ENCODE measurements at regions not wholly inside any gene's neighbourhood (a gene's known extent, or its start where the extent isn't known, plus 50 kb on each side); places are given as distances from the start of the nearest gene placed in this dataset.

- CTCF ChIA-PET: no interaction called here
- H3K4me1 Mint-ChIP-seq: peaks cover 0 to 4% (median 0%) of the 10 kb centered on the region in 7 donors
Observed at GRCh38 chr12:70149665-70150064, 93.6 kb upstream of the CNOT2 start.

DNA sequence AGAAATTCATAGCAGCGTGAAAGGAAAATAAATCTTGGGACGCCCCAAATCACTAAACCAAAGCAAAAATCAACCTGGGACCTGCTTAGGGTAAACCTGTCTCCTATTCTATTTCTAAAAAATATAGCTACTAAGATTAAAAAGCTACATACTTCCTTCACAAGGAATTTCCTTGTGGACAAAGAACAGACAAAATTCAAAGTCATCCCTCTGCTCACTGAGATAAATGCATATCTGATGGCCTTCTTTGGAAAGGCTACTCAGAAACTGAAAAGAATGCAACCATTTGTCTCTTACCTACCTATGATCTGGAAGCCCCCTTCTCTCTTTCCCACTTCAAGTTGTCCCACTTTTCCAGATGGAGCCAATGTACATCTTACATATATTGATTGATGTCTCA, 93.0 kb upstream of the CNOT2 start:
- H3K4me1 Mint-ChIP-seq: peaks cover 0 to 4% (median 0%) of the 10 kb centered on the region in 7 donors

More at GRCh38 chr12:70149665-70150064, 93.6 kb upstream of the CNOT2 start:
- POLR2A ChIA-PET: no interaction called here
- no peaks in the 10 kb centered on the region for H3K9me3 ChIP-seq (ENCODE audit: control insufficient read depth in 2 of 3, low read length in 3 of 3)
- Mint-ChIP-seq H3K27me3 (peaks cover 5 to 38% (median 15%) of the 10 kb centered on the region in 5 donors), H3K9me3 (peaks cover 0 to 19% (median 8%) of the 10 kb centered on the region in 11 donors), H3K4me3 (no peak overlapping the region), H3K27ac (no peak overlapping the region), H3K36me3 (peaks cover 0 to 4% (median 0%) of the 10 kb centered on the region in 5 donors)
- no peak for ATAC-seq
- DNase-seq: no peak
- H3K36me3 ChIP-seq (ENCODE audit: control insufficient read depth in 2 of 3, insufficient read depth in 3 of 3, low read length in 3 of 3): no peaks in the 10 kb centered on the region
- H3K27ac ChIP-seq (ENCODE audit: low read depth, low read length): no peak overlapping the region
- no peaks in the 10 kb centered on the region for H3K4me1 ChIP-seq (ENCODE audit: control insufficient read depth in 2 of 2, insufficient read depth in 2 of 2, low read length in 2 of 2)
- H3K27me3 ChIP-seq (ENCODE audit: control insufficient read depth in 2 of 2, insufficient read depth in 2 of 2, low read length in 2 of 2): no peaks in the 10 kb centered on the region
- intact Hi-C loops (cut with micrococcal nuclease): no loop called here
- no peak overlapping the region for H3K4me3 ChIP-seq (ENCODE audit: low read length)

DNA sequence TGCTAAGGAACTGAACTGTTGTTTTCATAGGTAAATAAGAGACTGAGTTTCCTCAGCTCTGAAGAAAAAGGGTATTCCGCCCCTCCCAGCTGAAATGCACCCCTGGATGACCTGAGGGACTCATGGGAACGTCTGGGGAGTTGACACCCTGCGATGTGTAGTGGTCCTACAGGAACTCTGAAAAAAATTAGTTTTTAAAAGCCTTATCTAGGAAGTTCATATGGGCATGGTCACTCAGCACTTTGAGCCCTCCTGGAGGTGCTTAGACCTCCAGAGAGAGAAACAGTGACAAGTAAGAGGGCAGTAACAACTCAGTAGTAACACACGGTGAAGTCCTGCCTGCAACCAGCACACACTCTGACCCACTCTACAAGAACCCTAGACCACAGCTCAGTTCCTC, 91.2 kb upstream of the CNOT2 start:
- Mint-ChIP-seq H3K4me1 (peaks cover 0 to 4% (median 0%) of the 10 kb centered on the region in 7 donors), H3K27ac (no peak overlapping the region), H3K4me3 (no peak overlapping the region), H3K9me3 (peaks cover 0 to 40% (median 11%) of the 10 kb centered on the region in 11 donors), H3K36me3 (peaks cover 0 to 6% (median 0%) of the 10 kb centered on the region in 5 donors), H3K27me3 (peaks cover 3 to 34% (median 12%) of the 10 kb centered on the region in 5 donors)
- CTCF ChIA-PET: no interaction called here
- Histone ChIP-seq H3K4me1 (ENCODE audit: control insufficient read depth in 2 of 2, insufficient read depth in 2 of 2, low read length in 2 of 2) (no peaks in the 10 kb centered on the region), H3K27me3 (ENCODE audit: control insufficient read depth in 2 of 2, insufficient read depth in 2 of 2, low read length in 2 of 2) (no peaks in the 10 kb centered on the region), H3K27ac (ENCODE audit: low read depth, low read length) (no peak overlapping the region), H3K9me3 (ENCODE audit: control insufficient read depth in 2 of 3, low read length in 3 of 3) (no peaks in the 10 kb centered on the region), H3K4me3 (ENCODE audit: low read length) (no peak overlapping the region), H3K36me3 (ENCODE audit: control insufficient read depth in 2 of 3, insufficient read depth in 3 of 3, low read length in 3 of 3) (no peaks in the 10 kb centered on the region)
- DNase-seq (no peak), ATAC-seq (no peak)
- intact Hi-C loops (cut with micrococcal nuclease): no loop called here
- POLR2A ChIA-PET: no interaction called here

More for the DNA sequence above, 93.0 kb upstream of the CNOT2 start:
- Histone ChIP-seq H3K4me3 (ENCODE audit: low read length) (no peak overlapping the region), H3K27me3 (ENCODE audit: control insufficient read depth in 2 of 2, insufficient read depth in 2 of 2, low read length in 2 of 2) (no peaks in the 10 kb centered on the region), H3K9me3 (ENCODE audit: control insufficient read depth in 2 of 3, low read length in 3 of 3) (no peaks in the 10 kb centered on the region), H3K36me3 (ENCODE audit: control insufficient read depth in 2 of 3, insufficient read depth in 3 of 3, low read length in 3 of 3) (no peaks in the 10 kb centered on the region), H3K4me1 (ENCODE audit: control insufficient read depth in 2 of 2, insufficient read depth in 2 of 2, low read length in 2 of 2) (no peaks in the 10 kb centered on the region), H3K27ac (ENCODE audit: low read depth, low read length) (no peak overlapping the region)
- intact Hi-C loops (cut with micrococcal nuclease): no loop called here
- H3K4me3 Mint-ChIP-seq: no peak overlapping the region
- H3K36me3 Mint-ChIP-seq: peaks cover 0 to 4% (median 0%) of the 10 kb centered on the region in 5 donors
- H3K27ac Mint-ChIP-seq: no peak overlapping the region
- CTCF ChIA-PET: no interaction called here
- ATAC-seq (no peak), DNase-seq (no peak)
- peaks cover 5 to 38% (median 15%) of the 10 kb centered on the region in 5 donors for H3K27me3 Mint-ChIP-seq
- H3K9me3 Mint-ChIP-seq: peaks cover 0 to 25% (median 8%) of the 10 kb centered on the region in 11 donors
- POLR2A ChIA-PET: no interaction called here

- no peaks in the 10 kb centered on the region for H3K4me1 ChIP-seq (ENCODE audit: control insufficient read depth in 2 of 2, insufficient read depth in 2 of 2, low read length in 2 of 2)
- ChIA-PET CTCF (no interaction called here), POLR2A (no interaction called here)
- Mint-ChIP-seq H3K27me3 (peaks cover under 1 to 31% (median 19%) of the 10 kb centered on the region in 5 donors), H3K36me3 (peaks cover 0 to 12% (median 0%) of the 10 kb centered on the region in 5 donors), H3K4me1 (peaks cover 0 to 4% (median 0%) of the 10 kb centered on the region in 7 donors), H3K9me3 (peaks cover 3 to 61% (median 25%) of the 10 kb centered on the region in 11 donors), H3K4me3 (no peak overlapping the region), H3K27ac (no peak overlapping the region)
- no peak overlapping the region for H3K4me3 ChIP-seq (ENCODE audit: low read length)
- H3K36me3 ChIP-seq (ENCODE audit: control insufficient read depth in 2 of 3, insufficient read depth in 3 of 3, low read length in 3 of 3): no peaks in the 10 kb centered on the region
- peaks cover 0 to 5% (median 0%) of the 10 kb centered on the region in 3 experiments for H3K9me3 ChIP-seq (ENCODE audit: control insufficient read depth in 2 of 3, low read length in 3 of 3)
- no peaks in the 10 kb centered on the region for H3K27me3 ChIP-seq (ENCODE audit: control insufficient read depth in 2 of 2, insufficient read depth in 2 of 2, low read length in 2 of 2)
- no peak for ATAC-seq
- no peak overlapping the region for H3K27ac ChIP-seq (ENCODE audit: low read depth, low read length)
- intact Hi-C loops (cut with micrococcal nuclease): no loop called here
- DNase-seq: no peak
Observed at GRCh38 chr12:70154087-70154638, 89.1 kb upstream of the CNOT2 start.

DNA sequence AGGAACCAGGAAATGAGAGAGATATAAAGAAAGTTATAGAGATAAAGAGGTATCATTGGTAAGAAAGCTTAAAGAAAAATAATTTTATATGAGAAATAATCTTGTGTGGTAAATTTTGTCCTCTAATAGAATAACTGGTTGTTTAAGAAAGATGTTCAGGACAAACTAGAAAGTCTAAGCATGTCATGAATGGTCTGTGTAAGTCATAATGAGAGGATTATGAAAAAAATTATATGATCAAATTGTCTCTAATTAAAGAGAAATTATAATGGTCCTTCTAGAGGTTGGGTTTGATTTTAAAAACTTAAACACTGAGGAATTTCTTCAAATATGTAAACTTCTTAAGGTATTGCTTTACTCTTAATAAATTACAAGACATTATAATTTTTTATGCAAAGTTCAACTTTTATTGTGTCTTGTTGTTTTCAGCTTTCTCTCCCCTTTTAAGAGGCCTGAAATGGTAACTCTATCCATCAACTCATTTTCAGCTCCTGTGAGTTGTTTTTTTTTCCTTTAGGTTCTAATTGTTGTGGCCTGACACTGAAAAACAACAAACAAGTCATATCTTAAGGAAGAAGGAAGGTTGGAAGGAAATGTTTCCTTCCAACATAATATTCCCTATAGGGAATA, 88.2 kb upstream of the CNOT2 start:
- Mint-ChIP-seq H3K27me3 (peaks cover 0 to 31% (median 19%) of the 10 kb centered on the region in 5 donors), H3K4me1 (peaks cover 0 to 4% (median 0%) of the 10 kb centered on the region in 7 donors), H3K4me3 (no peak overlapping the region), H3K36me3 (peaks cover 0 to 14% (median 0%) of the 10 kb centered on the region in 5 donors), H3K27ac (no peak overlapping the region), H3K9me3 (peaks cover 3 to 70% (median 31%) of the 10 kb centered on the region in 11 donors)
- ATAC-seq (no peak), DNase-seq (no peak)
- no peaks in the 10 kb centered on the region for H3K27me3 ChIP-seq (ENCODE audit: control insufficient read depth in 2 of 2, insufficient read depth in 2 of 2, low read length in 2 of 2)
- intact Hi-C loops (cut with micrococcal nuclease): no loop called here
- H3K36me3 ChIP-seq (ENCODE audit: control insufficient read depth in 2 of 3, insufficient read depth in 3 of 3, low read length in 3 of 3): no peaks in the 10 kb centered on the region
- no peak overlapping the region for H3K4me3 ChIP-seq (ENCODE audit: low read length)
- no peaks in the 10 kb centered on the region for H3K4me1 ChIP-seq (ENCODE audit: control insufficient read depth in 2 of 2, insufficient read depth in 2 of 2, low read length in 2 of 2)
- H3K27ac ChIP-seq (ENCODE audit: low read depth, low read length): no peak overlapping the region
- peaks cover 0 to 5% (median 0%) of the 10 kb centered on the region in 3 experiments for H3K9me3 ChIP-seq (ENCODE audit: control insufficient read depth in 2 of 3, low read length in 3 of 3)
- POLR2A ChIA-PET: interaction anchor here (0.6 kb wide), 1 partner anchor 201 kb away, joined by 3 read pairs; no protein-coding TSS in a partner anchor
- CTCF ChIA-PET: no interaction called here

GRCh38 chr12:70157099-70157498, 86.1 kb upstream of the CNOT2 start:
- CTCF ChIA-PET: no interaction called here
- POLR2A ChIA-PET: no interaction called here

More at GRCh38 chr12:70157099-70157498, 86.1 kb upstream of the CNOT2 start:
- peak in 1 of 9 donors; percentile 4 for DNase-seq
- H3K4me3 ChIP-seq (ENCODE audit: low read length): no peak overlapping the region
- no peaks in the 10 kb centered on the region for H3K4me1 ChIP-seq (ENCODE audit: control insufficient read depth in 2 of 2, insufficient read depth in 2 of 2, low read length in 2 of 2)
- no peaks in the 10 kb centered on the region for H3K27me3 ChIP-seq (ENCODE audit: control insufficient read depth in 2 of 2, insufficient read depth in 2 of 2, low read length in 2 of 2)
- no peak overlapping the region for H3K27ac Mint-ChIP-seq
- peaks cover 0 to 5% (median 0%) of the 10 kb centered on the region in 3 experiments for H3K9me3 ChIP-seq (ENCODE audit: control insufficient read depth in 2 of 3, low read length in 3 of 3)
- no peak for ATAC-seq
- no peak overlapping the region for H3K4me3 Mint-ChIP-seq
- peaks cover 0 to 14% (median 0%) of the 10 kb centered on the region in 5 donors for H3K36me3 Mint-ChIP-seq
- peaks cover 0 to 4% (median 0%) of the 10 kb centered on the region in 7 donors for H3K4me1 Mint-ChIP-seq
- intact Hi-C loops (cut with micrococcal nuclease): no loop called here
- H3K36me3 ChIP-seq (ENCODE audit: control insufficient read depth in 2 of 3, insufficient read depth in 3 of 3, low read length in 3 of 3): no peaks in the 10 kb centered on the region
- H3K9me3 Mint-ChIP-seq: peaks cover 3 to 71% (median 33%) of the 10 kb centered on the region in 11 donors
- H3K27ac ChIP-seq (ENCODE audit: low read depth, low read length): no peak overlapping the region
- H3K27me3 Mint-ChIP-seq: peaks cover 0 to 14% (median 14%) of the 10 kb centered on the region in 5 donors

Data from naive thymus-derived CD4-positive, alpha-beta T cell (primary cell).